ENCODE measurements at regions not wholly inside any gene's neighbourhood (a gene's known extent, or its start where the extent isn't known, plus 50 kb on each side); places are given as distances from the start of the nearest gene placed in this dataset.

GRCh38 chr5:114152656-114153360 lies 209.1 kb upstream of the KCNN2 start:
- DNase-seq, result no peak

- DNase-seq, result no peak
Measured at GRCh38 chr5:114153392-114153791, 208.5 kb upstream of the KCNN2 start.

GRCh38 chr5:114153833-114154232 lies 208.0 kb upstream of the KCNN2 start:
- no peak for DNase-seq

- no peak for DNase-seq
Measured at GRCh38 chr5:114166081-114166480, 195.8 kb upstream of the KCNN2 start.

- no peak for DNase-seq
Measured at GRCh38 chr5:114174131-114174530, 187.7 kb upstream of the KCNN2 start.

GRCh38 chr5:114174837-114175236 lies 187.0 kb upstream of the KCNN2 start:
- no peak for DNase-seq

GRCh38 chr5:114176356-114176755 lies 185.5 kb upstream of the KCNN2 start:
- no peak for DNase-seq

GRCh38 chr5:114179134-114179533 lies 182.7 kb upstream of the KCNN2 start:
- no peak for DNase-seq

GRCh38 chr5:114184006-114184405 lies 177.9 kb upstream of the KCNN2 start:
- DNase-seq, result no peak

- DNase-seq, result no peak
Measured at GRCh38 chr5:114185274-114185673, 176.6 kb upstream of the KCNN2 start.

GRCh38 chr5:114191441-114191840 lies 170.4 kb upstream of the KCNN2 start:
- no peak for DNase-seq

GRCh38 chr5:114192108-114192507 lies 169.8 kb upstream of the KCNN2 start:
- no peak for DNase-seq

- no peak for DNase-seq
Measured at GRCh38 chr5:114201332-114201731, 160.5 kb upstream of the KCNN2 start.

- no peak for DNase-seq
Measured at GRCh38 chr5:114204923-114205322, 156.9 kb upstream of the KCNN2 start.

GRCh38 chr5:114206640-114207039 lies 155.2 kb upstream of the KCNN2 start:
- DNase-seq, result no peak

- no peak for DNase-seq
Measured at GRCh38 chr5:114207615-114208014, 154.3 kb upstream of the KCNN2 start.

- no peak for DNase-seq
Measured at GRCh38 chr5:114208120-114208519, 153.8 kb upstream of the KCNN2 start.

GRCh38 chr5:114208588-114208987 lies 153.3 kb upstream of the KCNN2 start:
- no peak for DNase-seq

GRCh38 chr5:114210662-114211061 lies 151.2 kb upstream of the KCNN2 start:
- no peak for DNase-seq

- DNase-seq, result no peak
Measured at GRCh38 chr5:114221807-114222206, 140.1 kb upstream of the KCNN2 start.

GRCh38 chr5:114223866-114224265 lies 138.0 kb upstream of the KCNN2 start:
- no peak for DNase-seq

- no peak for DNase-seq
Measured at GRCh38 chr5:114237766-114238165, 124.1 kb upstream of the KCNN2 start.

GRCh38 chr5:114238771-114239313 lies 123.0 kb upstream of the KCNN2 start:
- no peak for DNase-seq
